NCI-H2029 treated with DMSO at 0.1 percent for 48 hours (cell line): ENCODE measurements at regions not wholly inside any gene's neighbourhood (a gene's known extent, or its start where the extent isn't known, plus 50 kb on each side); places are given as distances from the start of the nearest gene placed in this dataset.
"Not testable (repeated sequence)": the region's sequence is repeated elsewhere in the genome, so short reads cannot be mapped to it uniquely, and the experiment has no call there.

ENCODE experiments used
- DNase-seq: peaks from one replicate; lab custom pipeline; 2025; lab: John Stamatoyannopoulos, UW

- DNase-seq, result no peak
Observed at GRCh38 chr2:75389271-75389670, 171.5 kb downstream of the EVA1A start.

- DNase-seq, result no peak
Observed at GRCh38 chr2:75381032-75381431, 179.7 kb downstream of the EVA1A start.

GRCh38 chr2:75379476-75380210 is 180.3 kb upstream of the TACR1 start:
- no peak for DNase-seq

- peak; percentile 13 for DNase-seq
Observed at GRCh38 chr2:75375646-75376582, 176.6 kb upstream of the TACR1 start.

GRCh38 chr2:75374414-75374957 is 175.2 kb upstream of the TACR1 start:
- not testable (repeated sequence) for DNase-seq

- DNase-seq, result no peak
Observed at GRCh38 chr2:75367401-75367800, 168.1 kb upstream of the TACR1 start.

- no peak for DNase-seq
Observed at GRCh38 chr2:75361486-75361885, 162.2 kb upstream of the TACR1 start.

- no peak for DNase-seq
Observed at GRCh38 chr2:75360945-75361344, 161.6 kb upstream of the TACR1 start.

GRCh38 chr2:75356865-75357264 is 157.5 kb upstream of the TACR1 start:
- no peak for DNase-seq

GRCh38 chr2:75353131-75353530 is 153.8 kb upstream of the TACR1 start:
- DNase-seq, result no peak

GRCh38 chr2:75348307-75348706 is 149.0 kb upstream of the TACR1 start:
- DNase-seq, result no peak

- no peak for DNase-seq
Observed at GRCh38 chr2:75344146-75344545, 144.8 kb upstream of the TACR1 start.

- DNase-seq, result no peak
Observed at GRCh38 chr2:75342504-75343175, 143.3 kb upstream of the TACR1 start.

- no peak for DNase-seq
Observed at GRCh38 chr2:75340560-75340959, 141.2 kb upstream of the TACR1 start.

- DNase-seq, result no peak
Observed at GRCh38 chr2:75338461-75338860, 139.1 kb upstream of the TACR1 start.

- DNase-seq, result no peak
Observed at GRCh38 chr2:75337619-75338018, 138.3 kb upstream of the TACR1 start.

- DNase-seq, result no peak
Observed at GRCh38 chr2:75337016-75337415, 137.7 kb upstream of the TACR1 start.

- DNase-seq, result no peak
Observed at GRCh38 chr2:75336451-75336850, 137.1 kb upstream of the TACR1 start.

- no peak for DNase-seq
Observed at GRCh38 chr2:75334076-75334475, 134.8 kb upstream of the TACR1 start.

- no peak for DNase-seq
Observed at GRCh38 chr2:75333646-75334045, 134.3 kb upstream of the TACR1 start.

GRCh38 chr2:75328156-75328555 is 128.8 kb upstream of the TACR1 start:
- DNase-seq, result no peak

- no peak for DNase-seq
Observed at GRCh38 chr2:75327334-75327733, 128.0 kb upstream of the TACR1 start.
